SKM-1 treated with dmso at 0.1 percent for 144 hours (cell line): ENCODE measurements at regions not wholly inside any gene's neighbourhood (a gene's known extent, or its start where the extent isn't known, plus 50 kb on each side); places are given as distances from the start of the nearest gene placed in this dataset.

Source experiments
- DNase-seq: peaks from one replicate; lab custom pipeline; 2025; ENCODE audit not compliant: unreplicated experiment; lab: John Stamatoyannopoulos, UW

DNA sequence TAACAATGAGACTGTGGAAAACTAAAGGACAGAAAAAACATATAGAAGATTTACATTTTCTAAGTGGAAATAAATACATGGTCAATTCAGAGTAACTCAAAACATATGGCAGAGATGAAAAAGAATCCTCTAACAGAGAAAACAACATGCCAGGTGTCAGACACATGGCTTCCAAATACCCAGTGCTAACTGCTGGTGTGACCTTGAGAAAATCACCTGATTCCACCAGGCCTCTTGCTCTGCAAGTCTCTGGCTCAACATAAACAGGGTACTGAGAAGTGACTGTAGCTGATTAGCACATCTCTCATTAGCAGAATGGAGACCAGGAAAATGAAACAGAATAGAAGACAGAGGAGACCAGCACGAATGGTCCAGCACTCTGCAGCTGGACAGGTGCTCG, 210.8 kb downstream of the HNMT start:
- no peak for DNase-seq

DNA sequence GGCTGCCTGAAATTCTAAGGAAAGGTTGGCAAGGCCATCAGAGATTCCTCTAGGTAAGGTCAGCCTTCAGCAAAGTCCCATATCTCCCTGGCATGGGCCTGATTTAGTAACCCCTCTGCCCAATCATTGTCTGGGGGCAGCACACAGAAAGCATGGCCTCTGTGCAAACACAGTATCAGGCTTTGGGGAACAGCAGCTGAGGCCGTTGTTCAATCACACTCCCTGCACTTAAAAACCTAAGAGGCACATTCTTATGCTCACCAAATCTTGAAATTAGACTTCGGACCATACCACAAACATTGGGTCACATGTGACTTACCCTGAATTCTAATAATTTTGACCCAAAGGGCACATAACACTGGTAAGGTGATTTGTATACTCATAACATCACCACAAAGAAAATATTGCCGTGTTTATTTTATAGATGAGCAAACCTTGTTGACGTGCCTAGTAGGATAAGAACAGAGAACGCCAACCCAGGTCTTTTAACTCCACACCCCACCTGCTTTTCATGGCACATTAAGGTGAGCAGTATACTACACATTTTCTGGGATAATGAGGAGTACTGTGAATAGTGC, 212.7 kb downstream of the HNMT start:
- no peak for DNase-seq

DNA sequence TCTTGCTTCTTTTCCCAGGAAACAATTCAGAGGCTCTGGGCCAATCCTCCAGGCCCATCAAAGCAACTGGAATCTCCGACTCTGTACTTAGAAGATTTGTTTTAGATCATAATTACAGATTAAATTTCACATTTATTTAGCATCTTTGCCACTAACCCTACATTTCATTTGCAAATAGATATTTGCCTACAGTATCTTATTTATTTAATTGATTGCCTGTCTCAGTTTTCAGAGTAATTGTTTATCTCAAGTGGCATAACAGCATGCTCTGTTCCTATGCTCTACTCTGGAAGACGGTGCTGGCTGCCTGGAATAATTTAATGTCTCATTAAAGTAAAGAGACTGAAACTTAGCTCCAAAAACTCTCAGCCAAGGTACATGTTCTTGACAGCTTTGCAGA, 213.4 kb downstream of the HNMT start:
- no peak for DNase-seq

DNA sequence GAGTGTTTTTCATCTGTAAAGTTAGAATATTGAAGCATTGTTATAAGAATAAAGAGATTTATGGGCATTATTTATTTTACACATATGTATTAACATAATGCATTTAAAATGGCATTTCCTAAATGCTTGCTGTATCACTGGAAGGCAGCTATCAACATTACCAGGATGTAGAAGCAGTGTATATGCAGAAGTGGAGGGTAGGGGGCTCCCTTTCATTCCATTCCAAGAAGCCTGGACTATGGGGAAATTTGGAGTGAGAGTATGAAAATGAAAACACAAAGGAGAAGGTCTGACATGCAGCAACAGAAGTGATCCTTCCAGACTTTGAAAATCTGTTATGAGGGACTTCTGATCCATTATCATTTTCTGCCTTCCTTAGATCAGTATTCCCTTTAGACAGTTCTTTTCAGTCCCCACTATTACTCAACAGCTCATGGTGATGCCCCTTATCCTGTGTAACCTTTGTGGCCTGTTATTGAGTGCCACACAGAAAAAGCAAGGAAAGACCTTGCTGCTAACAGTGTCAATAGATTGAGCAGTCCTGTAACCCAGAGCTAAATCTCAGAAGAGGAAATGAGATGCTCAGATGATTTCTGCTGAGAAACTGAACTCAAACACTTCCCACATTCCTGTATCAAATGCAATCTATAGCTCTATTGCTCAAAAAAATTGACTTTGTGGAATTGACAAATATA, 216.6 kb downstream of the HNMT start:
- no peak for DNase-seq

GRCh38 chr2:138182250-138182936, 218.1 kb downstream of the HNMT start:
- no peak for DNase-seq

DNA sequence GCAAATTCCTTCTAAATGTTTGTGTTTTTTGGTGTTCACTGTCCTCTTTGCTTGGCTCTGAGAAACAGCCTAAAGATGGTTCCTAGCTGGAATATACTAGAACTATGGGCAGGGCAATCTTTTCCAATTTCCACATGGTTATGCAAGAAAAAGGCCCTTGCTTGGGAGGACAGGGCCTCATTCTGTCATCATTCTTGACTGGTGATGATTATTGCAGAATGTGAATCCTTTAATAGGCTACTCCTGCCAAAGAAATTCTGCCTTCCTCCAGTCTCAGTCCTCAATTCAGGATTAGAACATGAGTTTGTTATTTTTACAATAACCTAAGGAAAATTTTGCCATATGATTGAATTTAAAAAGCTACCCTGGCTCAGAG, 218.7 kb downstream of the HNMT start:
- no peak for DNase-seq

DNA sequence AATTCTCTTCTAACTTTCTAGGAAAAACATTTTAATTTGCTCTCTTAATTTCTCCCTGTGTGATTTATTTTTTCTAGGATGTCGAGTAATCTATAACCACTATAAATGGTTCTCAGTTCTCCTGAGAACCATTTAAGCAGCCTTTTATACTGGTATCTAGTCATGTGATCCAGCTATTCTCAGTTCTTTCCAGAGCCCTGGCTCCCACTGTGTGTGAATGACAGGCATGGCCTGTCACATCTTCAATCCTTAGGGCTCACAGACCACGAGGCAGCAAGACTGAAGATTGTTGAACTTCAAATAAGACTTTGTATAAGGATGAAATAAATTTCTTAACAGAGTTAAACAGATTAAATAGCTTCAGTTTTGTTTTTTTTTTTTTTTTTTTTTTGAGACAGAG, 219.4 kb downstream of the HNMT start:
- DNase-seq, result no peak

DNA sequence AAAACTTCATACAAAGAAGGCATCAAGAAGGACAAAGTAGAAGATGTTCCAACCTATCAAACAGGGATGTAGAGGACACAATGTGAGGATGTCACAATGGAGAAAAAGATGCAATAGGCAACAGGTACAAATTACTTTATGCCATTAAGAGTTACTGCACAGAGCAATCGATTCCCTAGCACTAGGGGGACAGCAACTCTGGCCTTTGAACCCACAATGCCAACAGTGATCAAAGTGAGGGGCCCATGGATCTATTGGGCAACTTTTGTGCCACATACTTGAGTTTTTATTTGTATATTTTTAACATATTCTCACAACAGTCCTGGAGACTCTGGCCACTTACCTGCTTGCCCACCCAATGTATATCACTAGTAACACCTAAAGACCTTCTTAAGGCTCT, 220.2 kb downstream of the HNMT start:
- DNase-seq, result no peak

DNA sequence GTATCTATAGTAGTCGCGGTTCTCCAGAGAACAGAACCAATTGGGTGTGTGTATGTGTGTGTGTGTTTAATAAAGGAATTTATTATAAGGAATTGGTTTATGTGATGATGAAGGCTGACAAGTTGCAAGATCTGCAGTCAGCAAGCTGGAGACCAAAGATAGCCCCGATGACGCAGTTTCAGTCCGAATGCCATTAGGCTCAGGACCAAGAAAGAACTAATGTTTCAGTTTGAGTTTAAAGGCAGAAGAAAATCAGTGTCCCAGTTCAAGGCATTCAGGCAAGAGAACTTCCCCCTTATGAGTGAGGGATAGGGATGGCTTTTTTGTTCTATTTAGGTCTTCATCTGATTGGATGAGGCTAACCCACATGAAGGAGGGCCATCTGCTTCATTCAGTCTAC, 221.6 kb downstream of the HNMT start:
- no peak for DNase-seq

GRCh38 chr2:138187221-138187620, 222.9 kb downstream of the HNMT start:
- DNase-seq, result no peak

GRCh38 chr2:138190999-138191398, 226.7 kb downstream of the HNMT start:
- DNase-seq, result no peak

GRCh38 chr2:138193416-138194213, 229.3 kb downstream of the HNMT start:
- DNase-seq, result no peak

DNA sequence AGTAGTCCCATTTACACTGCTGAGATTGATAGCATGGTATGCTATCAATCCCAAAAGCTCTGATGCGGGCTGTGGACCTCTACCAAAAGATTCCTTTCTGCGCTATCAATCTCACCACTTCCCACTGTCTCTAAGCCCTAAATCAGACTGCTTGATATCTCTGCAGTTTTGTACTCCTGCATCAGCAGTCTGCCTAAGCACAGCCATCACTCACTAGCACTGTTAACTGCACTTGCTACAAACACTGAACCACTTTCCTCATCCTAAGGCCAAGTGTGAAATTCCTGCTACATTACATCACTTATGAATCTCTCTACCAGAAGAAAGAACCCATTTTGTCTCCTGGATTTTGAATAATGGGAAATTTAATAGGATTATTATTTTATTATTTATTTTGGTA, 237.0 kb downstream of the HNMT start:
- no peak for DNase-seq

- no peak for DNase-seq
Observed at GRCh38 chr2:138202762-138203161, 238.5 kb downstream of the HNMT start.

- no peak for DNase-seq
Observed at GRCh38 chr2:138205281-138205680, 241.0 kb downstream of the HNMT start.

GRCh38 chr2:138207074-138207930, 243.0 kb downstream of the HNMT start:
- no peak for DNase-seq

DNA sequence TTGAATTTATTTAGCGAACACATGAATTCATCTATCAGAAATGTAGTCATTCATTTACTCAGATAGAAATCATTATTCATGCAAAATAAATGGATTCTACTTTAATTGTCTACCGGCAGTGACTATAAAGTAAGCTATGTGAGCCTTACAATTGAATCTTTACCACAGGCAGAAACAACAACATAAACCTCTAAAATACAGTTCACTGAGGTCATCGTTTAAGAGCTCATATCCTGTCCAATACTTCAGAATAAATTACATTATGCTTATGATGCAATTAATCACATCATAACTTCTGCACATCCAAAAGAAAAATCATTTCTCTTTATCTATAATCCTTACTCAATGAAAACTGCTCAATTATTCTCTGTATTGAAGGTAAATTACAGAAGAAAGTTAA, 244.7 kb downstream of the HNMT start:
- no peak for DNase-seq

- DNase-seq, result no peak
Observed at GRCh38 chr2:138210487-138210886, 246.2 kb downstream of the HNMT start.

DNA sequence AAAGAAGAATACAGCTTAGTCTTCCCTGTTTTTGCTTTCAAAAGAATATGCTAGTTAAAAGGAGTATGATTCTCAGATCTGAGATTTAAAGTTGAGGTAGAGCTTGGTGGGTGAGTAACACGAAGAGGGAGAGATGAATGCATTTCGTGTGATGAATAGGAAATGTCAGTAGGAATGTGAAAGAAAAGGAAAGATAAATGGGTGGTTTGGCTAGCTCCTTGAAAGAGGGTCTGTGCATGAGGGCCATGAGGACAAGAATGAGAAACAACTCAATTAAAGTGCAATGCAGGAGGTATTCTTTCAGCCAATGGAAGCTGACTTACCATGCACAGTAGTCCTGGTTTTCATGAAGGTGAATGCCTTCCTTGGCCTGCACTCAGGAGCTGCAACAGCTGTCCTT, 248.2 kb downstream of the HNMT start:
- DNase-seq, result no peak

GRCh38 chr2:138213084-138213483, 248.8 kb downstream of the HNMT start:
- no peak for DNase-seq

DNA sequence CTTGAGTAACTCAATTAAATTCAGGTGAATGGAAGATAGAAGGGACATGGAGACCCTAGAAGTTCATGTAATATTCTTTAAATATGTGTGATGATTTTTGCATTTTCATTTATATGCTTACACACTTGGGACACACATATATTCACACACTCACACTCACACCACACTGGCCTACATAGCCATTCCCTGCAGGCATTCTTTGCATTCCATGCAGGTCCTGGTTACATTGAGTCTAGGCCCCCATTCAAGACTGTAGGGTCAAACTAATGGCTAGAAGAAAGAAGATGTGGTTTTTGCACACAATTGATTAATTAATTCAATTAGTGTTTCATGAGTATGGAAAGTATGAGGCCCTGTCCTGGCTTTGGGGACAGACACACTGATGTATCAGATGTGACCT, 249.4 kb downstream of the HNMT start:
- DNase-seq, result no peak
